Large intestine (tissue), 3 donors: ENCODE measurements at regions not wholly inside any gene's neighbourhood (a gene's known extent, or its start where the extent isn't known, plus 50 kb on each side); places are given as distances from the start of the nearest gene placed in this dataset.
A peak's percentile ranks its signal among the peaks of the same experiment; 100 is the strongest.
"Not testable (repeated sequence)": the region's sequence is repeated elsewhere in the genome, so short reads cannot be mapped to it uniquely, and the experiment has no call there.

Experiments
- DNase-seq, 2 donors: peaks; one replicate each; pipeline versions ENCODE4 v3.0.0 to v3.0.0-alpha.2; 2013
- H3K27ac ChIP-seq: one replicate; pipeline ENCODE4 v1.5.1; 2013; ENCODE audit warnings: low read length
- H3K27me3 ChIP-seq: 2 replicates; pipeline ENCODE4 v1.6.1; 2013; ENCODE audit warnings: low read length; ENCODE audit not compliant: control insufficient read depth, insufficient read depth
- H3K36me3 ChIP-seq: 2 replicates; pipeline ENCODE4 v1.6.1; 2013; ENCODE audit warnings: low read length; ENCODE audit not compliant: control insufficient read depth, insufficient read depth
- H3K4me1 ChIP-seq: one replicate; pipeline ENCODE4 v1.6.1; 2013; ENCODE audit warnings: low read length; ENCODE audit not compliant: control insufficient read depth, insufficient read depth
- H3K4me3 ChIP-seq: one replicate; pipeline ENCODE4 v1.5.1; 2013; ENCODE audit warnings: low read length
- H3K9me3 ChIP-seq: one replicate; pipeline ENCODE4 v1.6.1; 2013; ENCODE audit warnings: mild to moderate bottlenecking, low read depth, low read length, moderate library complexity; ENCODE audit not compliant: control insufficient read depth
- WGBS: methylation state at CpG from one replicate; pipeline ENCODE4 v1.1.5; 2013; ENCODE audit warnings: low lambda C conversion rate; ENCODE audit not compliant: insufficient coverage; 5-methylcytosine and 5-hydroxymethylcytosine counted together

GRCh38 chr10:64344211-64344610, 823.0 kb downstream of the REEP3 start:
- Histone ChIP-seq H3K27ac (no peak overlapping the region), H3K9me3 (no peaks in the 10 kb centered on the region), H3K4me3 (no peak overlapping the region), H3K36me3 (no peaks in the 10 kb centered on the region), H3K4me1 (no peaks in the 10 kb centered on the region), H3K27me3 (no peaks in the 10 kb centered on the region)
- DNase-seq = no peak
- 100% methylated on average over 1 of the region's 1 CpG for WGBS

- no peaks in the 10 kb centered on the region for H3K9me3 ChIP-seq
- DNase-seq = no peak
- H3K4me3 ChIP-seq = no peak overlapping the region
- no peaks in the 10 kb centered on the region for H3K27me3 ChIP-seq
- H3K27ac ChIP-seq = no peak overlapping the region
- no peaks in the 10 kb centered on the region for H3K36me3 ChIP-seq
- no peaks in the 10 kb centered on the region for H3K4me1 ChIP-seq
Measured at GRCh38 chr10:64345856-64346255, 824.7 kb downstream of the REEP3 start.

- H3K27me3 ChIP-seq = no peaks in the 10 kb centered on the region
- no peak for DNase-seq
- no peaks in the 10 kb centered on the region for H3K9me3 ChIP-seq
- no peak overlapping the region for H3K4me3 ChIP-seq
- H3K27ac ChIP-seq = no peak overlapping the region
- H3K4me1 ChIP-seq = no peaks in the 10 kb centered on the region
- no peaks in the 10 kb centered on the region for H3K36me3 ChIP-seq
- WGBS = 100% methylated on average over 3 of the region's 5 CpGs
Measured at GRCh38 chr10:64346389-64346788, 825.2 kb downstream of the REEP3 start.

- WGBS = no CpG with 5 or more reads among the region's 3 CpGs
- Histone ChIP-seq H3K4me1 (no peaks in the 10 kb centered on the region), H3K4me3 (no peak overlapping the region), H3K9me3 (no peaks in the 10 kb centered on the region), H3K36me3 (no peaks in the 10 kb centered on the region), H3K27ac (no peak overlapping the region), H3K27me3 (no peaks in the 10 kb centered on the region)
- DNase-seq = no peak
Measured at GRCh38 chr10:64350665-64351064, 829.5 kb downstream of the REEP3 start.

GRCh38 chr10:64358907-64359306, 837.7 kb downstream of the REEP3 start:
- Histone ChIP-seq H3K4me3 (no peak overlapping the region), H3K27ac (no peak overlapping the region), H3K4me1 (no peaks in the 10 kb centered on the region), H3K27me3 (no peaks in the 10 kb centered on the region), H3K9me3 (no peaks in the 10 kb centered on the region), H3K36me3 (no peaks in the 10 kb centered on the region)
- 18% methylated on average over 3 of the region's 4 CpGs for WGBS
- peak in 1 of 2 donors; percentile 17 for DNase-seq

- DNase-seq, H3K9me3 ChIP-seq, H3K27ac ChIP-seq, H3K36me3 ChIP-seq, H3K27me3 ChIP-seq, H3K4me3 ChIP-seq, H3K4me1 ChIP-seq: not testable (repeated sequence)
- 100% methylated on average over 2 of the region's 6 CpGs for WGBS
Measured at GRCh38 chr10:64360240-64360639, 839.0 kb downstream of the REEP3 start.

GRCh38 chr10:64363687-64364086, 842.5 kb downstream of the REEP3 start:
- Histone ChIP-seq H3K4me1 (no peaks in the 10 kb centered on the region), H3K4me3 (no peak overlapping the region), H3K9me3 (no peaks in the 10 kb centered on the region), H3K27me3 (no peaks in the 10 kb centered on the region), H3K36me3 (no peaks in the 10 kb centered on the region), H3K27ac (no peak overlapping the region)
- no peak for DNase-seq
- 29% methylated on average over 1 of the region's 1 CpG for WGBS

- H3K9me3 ChIP-seq = no peaks in the 10 kb centered on the region
- H3K4me1 ChIP-seq = peaks cover 3% of the 10 kb centered on the region
- no peaks in the 10 kb centered on the region for H3K27me3 ChIP-seq
- no peak for DNase-seq
- no peak overlapping the region for H3K4me3 ChIP-seq
- H3K36me3 ChIP-seq = no peaks in the 10 kb centered on the region
- H3K27ac ChIP-seq = no peak overlapping the region
- no CpG with 5 or more reads among the region's 3 CpGs for WGBS
Measured at GRCh38 chr10:64365663-64366062, 844.5 kb downstream of the REEP3 start.

- Histone ChIP-seq H3K9me3 (no peaks in the 10 kb centered on the region), H3K4me1 (peaks cover 11% of the 10 kb centered on the region), H3K4me3 (no peak overlapping the region), H3K27ac (peak overlapping the region; percentile 8), H3K36me3 (no peaks in the 10 kb centered on the region), H3K27me3 (no peaks in the 10 kb centered on the region)
- WGBS = no CpG with 5 or more reads among the region's 3 CpGs
- peak; percentile 19 to 33 for DNase-seq
Measured at GRCh38 chr10:64368298-64368697, 847.1 kb downstream of the REEP3 start.

GRCh38 chr10:64369885-64370773, 848.9 kb downstream of the REEP3 start:
- Histone ChIP-seq H3K9me3 (no peaks in the 10 kb centered on the region), H3K36me3 (no peaks in the 10 kb centered on the region), H3K27me3 (no peaks in the 10 kb centered on the region), H3K4me1 (peaks cover 15% of the 10 kb centered on the region), H3K4me3 (no peak overlapping the region), H3K27ac (peak overlapping the region; percentile 70)
- DNase-seq = peak; percentile 56 to 81
- WGBS = no CpG with 5 or more reads among the region's 1 CpG

GRCh38 chr10:64374346-64374745, 853.1 kb downstream of the REEP3 start:
- no peaks in the 10 kb centered on the region for H3K27me3 ChIP-seq
- peak; percentile 19 to 72 for DNase-seq
- H3K4me3 ChIP-seq = no peak overlapping the region
- no peaks in the 10 kb centered on the region for H3K36me3 ChIP-seq
- peaks cover 26% of the 10 kb centered on the region for H3K4me1 ChIP-seq
- H3K27ac ChIP-seq = peak overlapping the region; percentile 74
- no peaks in the 10 kb centered on the region for H3K9me3 ChIP-seq
